Activated naive CD4-positive, alpha-beta T cell treated with anti-CD3 and anti-CD28 coated beads for 36 hours (primary cell): ENCODE measurements at regions not wholly inside any gene's neighbourhood (a gene's known extent, or its start where the extent isn't known, plus 50 kb on each side); places are given as distances from the start of the nearest gene placed in this dataset.
"Not testable (repeated sequence)": the region's sequence is repeated elsewhere in the genome, so short reads cannot be mapped to it uniquely, and the experiment has no call there.

Experiments used
- CTCF ChIA-PET: fragments of 350-600 bp; sonication (Branson Sonifier 250); formaldehyde crosslinking; loops from one replicate; lab custom pipeline; 2021; ENCODE audit warnings: antibody characterized with exemption; lab: Charles Lee
- DNase-seq: peaks from one replicate; pipeline ENCODE4 v3.0.0-alpha.2; 2020
- H3K27ac Mint-ChIP-seq: one replicate; pipeline ENCODE4 v1.8.0; 2021; ENCODE audit warnings: mild to moderate bottlenecking, mixed read lengths
- H3K27me3 Mint-ChIP-seq: one replicate; pipeline ENCODE4 v1.8.0; 2021; ENCODE audit warnings: low read depth, mixed read lengths
- H3K36me3 Mint-ChIP-seq: one replicate; pipeline ENCODE4 v1.8.0; 2021; ENCODE audit warnings: low read depth, mixed read lengths
- H3K4me1 Mint-ChIP-seq: one replicate; pipeline ENCODE4 v1.8.0; 2021; ENCODE audit warnings: low read depth, mixed read lengths
- H3K4me3 Mint-ChIP-seq: one replicate; pipeline ENCODE4 v1.8.0; 2021; ENCODE audit warnings: mild to moderate bottlenecking, moderate library complexity, mixed read lengths
- H3K9me3 Mint-ChIP-seq: one replicate; pipeline ENCODE4 v1.8.0; 2021; ENCODE audit warnings: mixed read lengths
- intact Hi-C: fragments of 100-400 bp; cut with micrococcal nuclease; formaldehyde crosslinking; loops from one replicate; pipeline ENCODE4 v1.15.1; 2023

DNA sequence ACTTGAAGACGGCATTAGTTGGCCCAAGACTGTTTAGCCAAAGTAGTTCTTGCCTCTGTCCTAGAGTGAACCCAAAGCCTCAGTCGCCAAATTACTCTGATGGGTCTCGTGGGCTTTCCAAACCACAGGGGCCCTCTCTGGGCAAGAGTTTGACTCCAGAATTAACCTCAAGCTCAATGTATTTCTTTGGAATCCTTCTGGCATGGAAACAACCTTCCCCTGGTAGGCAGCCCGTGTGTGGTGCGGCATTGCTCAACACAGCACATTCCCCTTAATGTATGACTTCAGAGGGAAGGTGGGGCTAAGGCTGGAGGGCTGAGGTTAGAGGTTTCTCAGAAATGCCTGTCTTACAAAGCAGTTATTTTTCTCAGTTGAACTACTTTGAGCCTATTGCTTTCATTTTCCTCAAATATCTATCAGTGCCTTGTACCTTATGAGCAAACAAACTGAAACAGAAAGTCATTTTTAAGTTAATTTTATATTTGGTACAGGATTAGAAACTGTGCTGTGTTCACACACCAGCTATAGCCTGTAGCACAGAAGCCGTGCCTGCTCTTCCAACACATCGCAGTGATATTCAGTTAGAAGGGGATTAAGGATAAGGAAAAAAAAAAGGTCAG is 123.9 kb upstream of the HAPLN1 start:
- peaks cover 2% of the 10 kb centered on the region for H3K9me3 Mint-ChIP-seq
- H3K36me3 Mint-ChIP-seq = no peaks in the 10 kb centered on the region
- no peaks in the 10 kb centered on the region for H3K4me1 Mint-ChIP-seq
- DNase-seq = peak; percentile 4
- no peaks in the 10 kb centered on the region for H3K27me3 Mint-ChIP-seq
- no peak overlapping the region for H3K27ac Mint-ChIP-seq
- H3K4me3 Mint-ChIP-seq = no peak overlapping the region
- CTCF ChIA-PET = no interaction called here
- intact Hi-C loops = no loop called here

DNA sequence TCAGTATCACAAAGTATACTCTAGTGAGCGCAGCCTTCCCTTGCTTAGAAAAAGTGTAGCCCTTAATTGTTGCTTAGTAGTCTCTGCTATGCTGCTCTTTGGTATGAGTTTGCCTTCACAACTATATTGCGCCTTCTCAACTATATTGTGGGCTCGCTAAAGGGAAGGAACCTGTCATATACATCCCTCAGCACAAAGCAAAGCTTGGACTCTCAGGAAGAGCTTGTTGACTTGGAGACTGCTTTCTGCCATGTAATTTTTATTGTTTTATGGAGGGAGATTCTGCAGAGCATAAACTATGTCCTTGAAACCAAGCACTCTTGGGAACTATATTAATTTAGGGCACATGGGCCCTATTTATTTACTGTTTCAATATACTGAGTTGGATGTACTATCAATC is 119.1 kb upstream of the HAPLN1 start:
- Mint-ChIP-seq H3K27me3 (no peaks in the 10 kb centered on the region), H3K4me3 (no peak overlapping the region), H3K4me1 (no peaks in the 10 kb centered on the region), H3K9me3 (peaks cover 2% of the 10 kb centered on the region), H3K36me3 (no peaks in the 10 kb centered on the region), H3K27ac (no peak overlapping the region)
- DNase-seq = no peak
- intact Hi-C loops = no loop called here
- CTCF ChIA-PET = no interaction called here

DNA sequence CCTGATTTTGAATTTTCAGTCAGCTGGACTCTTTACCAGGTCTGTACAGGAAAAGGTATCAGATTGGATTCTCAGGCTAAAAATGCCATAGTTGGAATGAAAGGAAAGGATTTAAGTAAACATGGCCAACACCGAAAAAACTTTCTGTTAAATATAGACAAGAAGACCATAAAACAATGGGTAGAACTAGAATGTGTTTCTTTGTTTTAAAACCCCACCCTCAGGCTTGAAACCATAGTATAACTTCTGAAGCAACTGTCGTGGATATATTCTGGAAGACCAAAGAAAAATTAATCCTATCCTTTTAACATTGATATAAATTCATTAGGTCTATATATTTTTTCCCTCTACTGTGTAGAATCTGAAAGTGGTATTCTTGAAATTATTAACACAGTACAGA is 118.6 kb upstream of the HAPLN1 start:
- DNase-seq = no peak
- no peaks in the 10 kb centered on the region for H3K4me1 Mint-ChIP-seq
- CTCF ChIA-PET = interaction anchor here (0.6 kb wide), 1 partner anchor 1957 kb away, joined by 3 read pairs; no protein-coding TSS in a partner anchor
- H3K27ac Mint-ChIP-seq = no peak overlapping the region
- H3K4me3 Mint-ChIP-seq = no peak overlapping the region
- intact Hi-C loops = no loop called here
- H3K27me3 Mint-ChIP-seq = no peaks in the 10 kb centered on the region
- H3K9me3 Mint-ChIP-seq = peaks cover 2% of the 10 kb centered on the region
- H3K36me3 Mint-ChIP-seq = no peaks in the 10 kb centered on the region

DNA sequence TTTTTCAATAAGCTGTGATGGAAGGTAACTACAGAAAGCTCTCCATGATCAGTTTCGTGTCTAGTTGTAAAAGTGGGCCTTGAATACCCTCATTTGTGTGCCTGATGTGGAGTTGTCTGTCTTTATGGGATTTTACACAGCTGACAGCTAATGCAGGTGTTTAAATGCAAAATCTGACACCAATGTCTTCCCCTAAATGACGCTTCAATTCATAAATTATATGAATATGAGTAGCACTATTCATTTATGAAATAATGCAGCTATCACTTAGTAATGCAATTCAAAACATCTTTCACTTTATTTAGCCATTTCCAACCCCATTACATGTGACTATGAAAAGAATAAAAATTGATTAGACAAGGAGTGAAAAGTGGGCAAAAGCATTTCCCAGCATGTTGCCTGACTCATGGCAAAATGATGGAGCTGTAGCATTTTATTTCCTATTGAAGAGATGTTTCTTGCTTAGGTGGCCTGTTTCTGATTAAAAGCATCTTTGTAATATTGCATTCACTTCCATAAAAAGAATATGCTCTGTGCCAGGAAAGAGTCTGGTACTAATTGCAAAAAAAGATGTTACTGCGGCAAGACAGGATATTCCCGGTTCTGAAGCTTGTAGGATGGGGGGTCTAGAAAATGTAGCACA is 116.7 kb upstream of the HAPLN1 start:
- peaks cover 3% of the 10 kb centered on the region for H3K9me3 Mint-ChIP-seq
- intact Hi-C loops = no loop called here
- CTCF ChIA-PET = interaction anchor here (0.7 kb wide), 1 partner anchor 120 kb away, joined by 3 read pairs; no protein-coding TSS in a partner anchor
- no peaks in the 10 kb centered on the region for H3K36me3 Mint-ChIP-seq
- H3K27me3 Mint-ChIP-seq = no peaks in the 10 kb centered on the region
- no peak for DNase-seq
- H3K4me1 Mint-ChIP-seq = no peaks in the 10 kb centered on the region
- no peak overlapping the region for H3K27ac Mint-ChIP-seq
- no peak overlapping the region for H3K4me3 Mint-ChIP-seq

DNA sequence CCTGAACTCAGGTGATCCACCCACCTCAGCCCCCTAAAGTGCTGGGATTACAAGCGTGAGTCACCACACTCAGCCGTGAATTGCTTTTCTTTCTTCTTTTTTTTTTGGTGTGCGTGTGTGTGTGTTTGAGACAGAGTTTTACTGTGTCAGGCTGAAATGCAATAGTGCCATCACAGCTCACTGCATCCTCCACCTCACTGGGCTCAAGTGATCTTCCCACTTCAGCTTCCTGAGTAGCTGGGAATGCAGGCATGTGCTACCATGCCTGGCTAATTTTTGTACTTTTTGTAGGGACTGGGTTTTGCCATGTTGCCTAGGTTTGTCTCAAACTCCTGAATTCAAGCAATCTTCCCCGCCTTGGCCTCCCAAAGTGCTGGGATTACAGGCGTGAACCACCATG is 113.7 kb upstream of the HAPLN1 start:
- CTCF ChIA-PET = no interaction called here
- DNase-seq = no peak
- intact Hi-C loops = no loop called here
- Mint-ChIP-seq H3K9me3 (peaks cover 2% of the 10 kb centered on the region), H3K27ac (no peak overlapping the region), H3K36me3 (no peaks in the 10 kb centered on the region), H3K27me3 (no peaks in the 10 kb centered on the region), H3K4me1 (no peaks in the 10 kb centered on the region), H3K4me3 (no peak overlapping the region)

DNA sequence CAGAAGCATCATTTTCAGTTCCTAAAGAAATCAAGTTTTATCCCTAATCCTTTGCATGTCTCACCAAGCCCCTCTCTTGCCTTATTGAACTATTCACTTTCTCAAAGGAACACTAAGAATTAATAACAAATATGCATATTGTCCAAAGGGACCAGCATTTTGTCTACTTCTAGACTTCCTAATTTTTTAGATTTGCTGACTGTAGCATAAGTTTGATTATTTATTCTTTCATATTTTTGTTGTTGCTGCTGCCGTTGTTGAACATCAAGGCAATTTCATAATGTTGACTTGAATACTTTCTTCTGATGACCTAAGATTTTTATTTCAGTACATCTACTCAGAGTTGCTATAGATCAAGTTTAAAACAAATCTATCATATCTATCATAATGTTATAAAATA is 111.2 kb upstream of the HAPLN1 start:
- Mint-ChIP-seq H3K27me3 (peaks cover 2% of the 10 kb centered on the region), H3K4me3 (no peak overlapping the region), H3K27ac (no peak overlapping the region), H3K4me1 (no peaks in the 10 kb centered on the region), H3K36me3 (no peaks in the 10 kb centered on the region), H3K9me3 (peaks cover 2% of the 10 kb centered on the region)
- CTCF ChIA-PET = no interaction called here
- intact Hi-C loops = no loop called here
- DNase-seq = no peak

DNA sequence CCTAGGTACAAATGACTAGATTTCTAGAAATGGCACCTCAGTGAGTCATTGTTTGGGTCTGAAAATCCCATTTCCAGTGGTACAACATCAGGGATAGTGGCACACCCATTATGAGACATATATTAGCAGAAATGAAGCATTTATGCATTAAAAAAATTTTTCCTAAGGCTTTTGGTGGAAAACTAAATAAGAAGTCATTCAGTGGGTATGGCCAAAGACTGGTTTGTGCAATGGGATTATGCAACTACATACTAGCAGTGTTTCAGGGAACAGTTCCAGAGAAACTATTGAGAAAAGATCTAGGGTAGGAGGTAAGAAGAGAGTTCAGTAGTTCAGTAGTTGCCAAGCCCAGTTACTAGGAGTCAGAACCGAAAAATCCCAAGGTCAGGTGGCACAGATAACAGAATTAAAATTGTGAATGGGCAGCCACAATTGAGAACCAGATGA is 106.5 kb upstream of the HAPLN1 start:
- H3K4me1 Mint-ChIP-seq = no peaks in the 10 kb centered on the region
- intact Hi-C loops = no loop called here
- CTCF ChIA-PET = no interaction called here

DNA sequence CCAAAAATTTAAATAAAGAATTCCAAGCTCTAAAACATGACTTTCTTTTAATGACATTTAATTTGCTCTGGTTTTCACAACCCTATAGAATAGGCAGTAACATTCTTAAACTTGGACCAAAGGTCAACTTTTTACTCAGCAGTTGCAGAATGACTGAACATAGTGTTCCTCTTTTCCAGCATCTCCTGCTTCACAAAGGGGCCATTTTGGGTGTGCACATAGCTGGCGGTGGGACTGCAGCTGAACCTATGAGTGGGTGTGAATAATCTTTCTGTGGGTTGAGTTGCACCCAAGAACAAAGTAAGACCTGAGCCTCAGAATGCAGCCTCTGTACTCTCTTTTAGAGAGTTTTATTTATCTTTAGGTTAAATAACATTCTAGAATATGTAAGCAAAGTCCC is 96.9 kb upstream of the HAPLN1 start:
- Mint-ChIP-seq H3K9me3 (peaks cover 12% of the 10 kb centered on the region), H3K4me3 (no peak overlapping the region), H3K4me1 (no peaks in the 10 kb centered on the region), H3K36me3 (no peaks in the 10 kb centered on the region), H3K27me3 (peaks cover 2% of the 10 kb centered on the region), H3K27ac (no peak overlapping the region)
- intact Hi-C loops = no loop called here
- CTCF ChIA-PET = no interaction called here
- DNase-seq = no peak

More for the DNA sequence above, 106.5 kb upstream of the HAPLN1 start:
- Mint-ChIP-seq H3K4me3 (no peak overlapping the region), H3K27ac (no peak overlapping the region), H3K27me3 (peaks cover 2% of the 10 kb centered on the region), H3K9me3 (peaks cover 3% of the 10 kb centered on the region), H3K36me3 (no peaks in the 10 kb centered on the region)
- no peak for DNase-seq

DNA sequence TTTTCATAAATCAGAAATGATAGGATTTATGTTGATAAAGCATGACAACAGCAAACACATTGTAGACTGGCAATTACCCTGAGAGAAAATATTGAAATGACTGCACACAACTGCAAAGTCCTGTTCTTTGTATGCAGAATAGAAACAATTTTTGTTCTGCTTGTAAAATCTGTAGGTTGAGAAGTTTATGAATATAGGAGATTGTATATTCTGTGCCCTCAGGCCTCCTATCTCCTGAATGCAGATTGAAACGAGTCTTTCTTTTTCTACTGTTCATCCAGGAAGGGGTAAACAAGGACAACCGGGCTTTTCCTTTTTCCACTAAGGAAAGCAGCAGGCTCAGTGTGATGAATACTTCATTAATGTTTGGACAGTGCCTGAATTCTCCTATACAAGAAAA is 95.0 kb upstream of the HAPLN1 start:
- CTCF ChIA-PET = interaction anchor here (0.6 kb wide), 1 partner anchor 1052 kb away, joined by 4 read pairs; no protein-coding TSS in a partner anchor
- peaks cover 1% of the 10 kb centered on the region for H3K27me3 Mint-ChIP-seq
- H3K4me1 Mint-ChIP-seq = no peaks in the 10 kb centered on the region
- H3K36me3 Mint-ChIP-seq = no peaks in the 10 kb centered on the region
- intact Hi-C loops = no loop called here
- H3K4me3 Mint-ChIP-seq = no peak overlapping the region
- DNase-seq = no peak
- H3K27ac Mint-ChIP-seq = no peak overlapping the region
- H3K9me3 Mint-ChIP-seq = peaks cover 12% of the 10 kb centered on the region

DNA sequence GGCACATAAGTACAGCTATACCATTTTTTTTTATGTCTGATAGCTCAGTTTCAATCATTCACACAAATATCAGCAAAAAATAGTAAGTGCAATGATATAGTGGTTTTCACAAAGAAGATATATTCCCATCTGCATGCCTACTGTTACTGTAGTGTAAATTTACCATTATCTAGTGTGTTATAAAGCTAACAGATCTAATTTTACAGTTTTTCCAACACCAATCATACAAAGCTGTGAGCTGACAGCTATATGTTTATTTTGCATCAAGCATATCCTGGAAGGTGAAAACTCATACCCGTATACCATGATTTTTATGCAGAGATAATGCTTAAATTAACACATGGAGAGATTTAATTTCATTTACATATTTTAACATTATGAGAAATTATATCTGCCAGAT is 89.9 kb upstream of the HAPLN1 start:
- peaks cover 2% of the 10 kb centered on the region for H3K27me3 Mint-ChIP-seq
- no peak for DNase-seq
- H3K4me3 Mint-ChIP-seq = no peak overlapping the region
- peaks cover 2% of the 10 kb centered on the region for H3K9me3 Mint-ChIP-seq
- CTCF ChIA-PET = interaction anchor here (0.7 kb wide), 1 partner anchor 1034 kb away, joined by 4 read pairs; no protein-coding TSS in a partner anchor
- H3K4me1 Mint-ChIP-seq = no peaks in the 10 kb centered on the region
- H3K27ac Mint-ChIP-seq = no peak overlapping the region
- intact Hi-C loops = no loop called here
- H3K36me3 Mint-ChIP-seq = no peaks in the 10 kb centered on the region

DNA sequence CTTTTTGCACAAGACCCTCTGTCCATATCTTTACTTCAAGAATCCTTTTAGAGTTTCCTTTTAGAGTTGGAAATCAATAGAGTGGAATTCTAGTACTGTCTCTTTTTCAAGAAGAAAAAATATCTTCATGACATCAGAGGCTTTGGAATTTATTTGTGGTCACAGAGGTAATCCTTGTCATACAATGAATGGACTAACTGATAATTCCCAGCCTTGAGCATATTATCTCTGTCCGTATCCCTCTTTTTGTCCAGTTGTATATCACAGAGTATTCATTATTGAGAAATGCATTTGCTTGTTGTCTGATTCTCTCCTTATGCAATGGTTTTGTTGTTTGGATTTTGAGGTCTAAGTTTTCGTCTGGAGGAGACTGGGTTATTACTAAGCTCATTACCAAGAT is 82.0 kb upstream of the HAPLN1 start:
- Mint-ChIP-seq H3K36me3 (no peaks in the 10 kb centered on the region), H3K27ac (no peak overlapping the region), H3K4me3 (no peak overlapping the region), H3K4me1 (no peaks in the 10 kb centered on the region), H3K27me3 (peaks cover 2% of the 10 kb centered on the region), H3K9me3 (no peaks in the 10 kb centered on the region)
- DNase-seq = no peak
- intact Hi-C loops = no loop called here
- CTCF ChIA-PET = no interaction called here

DNA sequence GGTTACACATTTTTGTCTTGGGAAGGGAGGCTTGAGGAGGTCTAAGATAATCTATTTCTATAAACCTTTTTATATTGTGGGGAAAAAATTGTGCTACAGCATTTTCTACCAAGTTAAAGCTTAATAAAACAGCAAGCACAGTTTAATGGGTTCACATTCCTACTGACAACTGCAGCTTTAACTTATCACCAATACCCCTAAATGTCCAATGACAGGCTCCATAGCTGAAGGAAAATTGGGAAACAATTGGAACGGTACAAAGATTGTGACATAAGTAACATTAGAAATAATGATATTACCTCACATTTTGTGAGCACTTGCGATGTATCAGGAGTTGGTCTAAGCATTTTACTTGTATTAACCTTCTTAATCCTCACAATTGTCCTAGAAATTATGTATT is 79.5 kb upstream of the HAPLN1 start:
- Mint-ChIP-seq H3K4me1 (no peaks in the 10 kb centered on the region), H3K36me3 (no peaks in the 10 kb centered on the region), H3K4me3 (no peak overlapping the region), H3K27me3 (peaks cover 2% of the 10 kb centered on the region), H3K27ac (no peak overlapping the region), H3K9me3 (peaks cover 1% of the 10 kb centered on the region)
- CTCF ChIA-PET = no interaction called here
- intact Hi-C loops = no loop called here
- DNase-seq = no peak

DNA sequence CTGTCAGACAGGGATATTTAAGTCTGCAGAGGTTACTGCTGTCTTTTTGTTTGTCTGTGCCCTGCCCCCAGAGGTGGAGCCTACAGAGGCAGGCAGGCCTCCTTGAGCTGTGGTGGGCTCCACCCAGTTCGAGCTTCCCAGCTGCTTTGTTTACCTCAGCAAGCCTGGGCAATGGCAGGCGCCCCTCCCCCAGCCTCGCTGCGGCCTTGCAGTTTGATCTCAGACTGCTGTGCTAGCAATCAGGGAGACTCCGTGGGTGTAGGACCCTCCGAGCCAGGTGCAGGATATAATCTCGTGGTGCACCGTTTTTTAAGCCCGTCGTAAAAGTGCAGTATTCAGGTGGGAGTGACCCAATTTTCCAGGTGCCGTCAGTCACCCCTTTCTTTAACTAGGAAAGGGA is 78.4 kb upstream of the HAPLN1 start:
- H3K9me3 Mint-ChIP-seq, H3K4me3 Mint-ChIP-seq, H3K36me3 Mint-ChIP-seq, H3K4me1 Mint-ChIP-seq, intact Hi-C loops, CTCF ChIA-PET, H3K27me3 Mint-ChIP-seq, DNase-seq, H3K27ac Mint-ChIP-seq: not testable (repeated sequence)
